GM18861 (cell line): ENCODE measurements at regions not wholly inside any gene's neighbourhood (a gene's known extent, or its start where the extent isn't known, plus 50 kb on each side); places are given as distances from the start of the nearest gene placed in this dataset.

ENCODE experiments used
- ATAC-seq: cut with Tn5 transposase; IDR thresholded peaks from one replicate; pipeline ENCODE4 v1.9.1; 2021; ENCODE audit not compliant: unreplicated experiment

DNA sequence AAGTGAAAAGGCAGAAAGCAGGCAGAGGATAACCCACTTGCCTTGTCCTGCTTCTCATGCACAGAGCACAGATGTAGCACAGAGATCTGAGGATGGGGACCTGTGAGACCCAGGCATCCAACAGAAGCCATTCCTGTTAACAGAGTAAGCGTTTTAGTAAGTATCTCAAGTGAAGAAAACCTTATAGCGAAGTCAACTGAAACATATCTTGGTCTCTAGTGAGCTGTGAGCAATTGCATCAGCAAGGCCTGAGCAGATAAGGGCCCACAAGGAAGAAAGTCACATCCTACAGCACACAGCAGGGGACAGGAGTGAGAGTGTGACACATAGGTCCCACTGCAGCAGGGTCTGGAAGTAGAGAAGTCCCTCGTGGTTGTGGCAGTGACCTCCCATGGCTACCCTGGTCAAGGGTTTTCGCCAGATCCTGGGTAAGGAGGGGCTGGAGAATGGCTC is 248.7 kb upstream of the TNP1 start:
- ATAC-seq = no peak

DNA sequence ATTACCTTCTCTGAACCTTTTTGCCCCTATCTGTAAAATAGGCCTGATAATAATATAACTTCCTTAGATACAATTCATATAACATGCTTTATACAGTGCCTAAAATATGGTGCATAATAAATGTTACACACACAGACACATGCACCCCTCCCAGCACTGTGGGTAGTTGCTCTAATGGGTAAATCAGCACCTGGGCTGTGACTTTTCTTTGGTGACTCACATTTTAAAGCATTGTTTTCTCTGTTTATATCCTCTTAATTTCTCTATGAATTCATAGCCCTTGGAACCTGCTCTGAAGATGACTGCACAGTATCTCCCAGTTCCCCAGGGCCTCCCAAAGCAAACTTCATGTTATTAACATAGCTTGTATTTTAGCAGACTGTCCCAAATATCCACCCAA is 248.2 kb upstream of the TNP1 start:
- ATAC-seq = no peak

DNA sequence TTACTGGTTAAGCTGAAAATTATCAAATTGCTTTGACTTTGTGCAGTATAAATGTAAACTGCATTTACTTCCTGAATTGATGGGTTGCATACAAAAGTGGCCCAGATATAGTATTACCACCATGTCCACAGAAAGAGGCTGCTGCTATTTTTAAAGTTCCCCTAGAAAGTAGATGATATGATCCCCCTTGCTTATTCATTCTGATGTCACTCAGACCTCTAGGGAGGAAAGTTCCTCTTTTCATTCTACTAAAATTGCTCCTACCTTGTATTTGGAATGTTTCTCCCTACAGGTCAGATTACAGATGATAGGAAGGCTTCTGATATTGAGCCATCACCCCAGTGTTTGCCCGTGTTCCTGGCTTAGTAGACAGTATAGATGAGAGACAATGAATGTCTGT is 247.6 kb upstream of the TNP1 start:
- ATAC-seq = no peak

DNA sequence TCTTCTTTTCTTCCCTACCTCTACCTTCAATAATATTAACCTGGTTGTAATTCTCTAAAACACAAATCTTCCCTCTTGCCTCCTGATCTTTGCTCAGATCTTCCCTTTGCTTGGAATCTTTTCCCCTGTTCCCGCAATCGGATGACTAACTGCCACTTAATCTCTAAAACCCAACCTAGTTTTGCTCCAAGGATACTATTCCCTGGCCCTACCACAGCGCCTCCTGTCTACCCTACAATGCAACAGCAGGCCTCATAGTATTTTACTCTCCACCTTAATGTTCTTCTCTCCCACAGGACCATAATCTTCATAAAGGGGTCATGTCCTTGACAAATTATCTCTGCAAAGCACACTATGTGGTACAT is 246.8 kb upstream of the TNP1 start:
- no peak for ATAC-seq

DNA sequence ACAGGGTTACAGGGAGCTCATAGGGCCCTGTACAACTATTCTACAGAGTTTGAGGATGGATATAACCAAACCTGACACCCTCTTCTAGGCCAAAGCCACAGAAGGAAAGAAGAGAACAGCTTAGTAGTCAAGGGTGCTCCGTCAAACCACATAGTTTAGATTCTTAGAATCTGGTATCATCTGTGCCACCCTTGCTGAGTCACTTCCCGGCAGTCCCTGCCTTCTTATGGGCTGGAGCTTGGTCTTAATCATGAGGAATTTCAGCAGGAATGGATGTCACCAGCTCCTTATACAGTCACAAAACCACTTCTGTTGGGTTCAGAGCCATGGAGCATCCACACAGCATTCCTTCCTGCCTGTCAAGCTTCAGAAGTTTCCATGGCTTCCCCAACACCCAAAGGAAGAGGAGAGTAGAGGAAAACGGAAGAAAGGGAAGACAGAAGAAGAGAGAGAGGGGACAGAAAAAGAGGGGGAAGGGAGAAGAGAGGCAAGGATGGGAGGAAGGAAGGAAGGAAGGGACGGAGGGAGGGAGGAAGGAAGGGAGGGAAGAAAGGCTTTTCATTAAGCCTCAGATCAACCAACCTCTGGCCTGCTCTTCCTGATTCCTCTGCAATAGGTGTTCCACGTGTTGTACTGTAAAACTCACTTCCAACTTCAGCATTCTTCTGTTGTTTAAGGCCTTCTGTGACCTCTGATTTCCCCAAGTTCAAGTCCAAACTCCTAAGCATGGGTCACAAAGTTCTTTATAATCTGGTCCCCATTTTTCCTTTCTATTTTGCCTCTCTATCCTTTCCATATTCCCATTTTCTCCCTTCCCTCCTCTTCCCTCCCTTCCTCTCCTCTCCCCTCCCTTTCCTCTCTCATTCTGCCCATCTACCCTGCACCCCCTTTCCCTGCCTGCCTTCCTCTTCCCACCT is 246.1 kb upstream of the TNP1 start:
- ATAC-seq = no peak

DNA sequence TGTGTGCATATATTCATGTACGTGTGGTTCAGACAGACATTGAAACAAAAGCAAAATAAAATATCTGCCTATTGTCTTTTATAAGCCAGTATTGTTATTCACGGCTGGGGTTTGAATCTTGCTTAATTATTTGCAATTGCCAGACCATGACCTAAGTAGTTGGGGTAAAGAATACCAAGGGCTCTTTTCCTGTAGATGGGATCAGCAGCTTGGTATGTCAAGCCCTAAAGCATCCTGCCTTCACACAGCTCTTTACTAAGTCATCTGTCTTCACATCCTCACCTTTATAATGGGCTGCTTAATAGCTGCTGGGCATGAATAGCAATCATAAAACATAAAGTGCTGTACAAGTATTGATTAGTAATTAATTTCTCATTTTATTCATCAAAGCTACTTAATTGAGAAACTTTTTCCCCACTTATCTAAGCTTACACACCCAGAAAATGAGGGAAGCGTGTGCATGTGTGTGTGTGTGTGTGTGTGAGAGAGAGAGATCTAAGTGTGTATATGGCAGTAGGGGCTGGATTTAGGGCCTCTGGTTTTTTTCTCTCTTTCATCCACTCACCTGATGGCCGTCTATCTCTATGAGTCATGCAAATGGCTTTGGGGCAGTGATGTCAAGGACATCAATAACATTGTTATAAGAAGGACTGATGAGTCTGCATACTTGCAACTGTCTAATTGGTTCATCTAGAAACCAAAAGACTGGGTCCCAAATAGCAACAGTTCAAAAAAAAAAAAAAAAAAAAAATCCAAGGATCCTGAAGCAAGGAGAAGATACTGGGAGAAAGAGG is 244.1 kb upstream of the TNP1 start:
- ATAC-seq = no peak

DNA sequence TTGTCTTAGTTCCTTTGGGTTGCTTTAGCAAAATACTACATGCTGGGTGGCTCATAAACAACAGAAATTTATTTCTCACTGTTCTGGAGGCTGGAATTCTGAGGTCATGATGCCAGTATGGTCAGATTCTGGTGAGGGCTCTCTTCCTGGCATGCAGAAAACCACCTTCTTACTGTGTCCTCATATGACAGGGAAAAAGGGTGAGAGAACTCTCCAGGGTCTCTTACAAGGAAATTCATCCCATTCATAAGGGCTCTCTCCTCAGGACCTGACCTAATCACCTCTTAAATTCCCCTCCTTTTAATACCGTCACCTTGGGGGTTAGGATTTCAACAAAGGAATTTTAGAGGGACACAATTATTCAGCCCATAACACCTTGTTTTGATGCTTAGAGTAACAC is 243.1 kb upstream of the TNP1 start:
- ATAC-seq = no peak

DNA sequence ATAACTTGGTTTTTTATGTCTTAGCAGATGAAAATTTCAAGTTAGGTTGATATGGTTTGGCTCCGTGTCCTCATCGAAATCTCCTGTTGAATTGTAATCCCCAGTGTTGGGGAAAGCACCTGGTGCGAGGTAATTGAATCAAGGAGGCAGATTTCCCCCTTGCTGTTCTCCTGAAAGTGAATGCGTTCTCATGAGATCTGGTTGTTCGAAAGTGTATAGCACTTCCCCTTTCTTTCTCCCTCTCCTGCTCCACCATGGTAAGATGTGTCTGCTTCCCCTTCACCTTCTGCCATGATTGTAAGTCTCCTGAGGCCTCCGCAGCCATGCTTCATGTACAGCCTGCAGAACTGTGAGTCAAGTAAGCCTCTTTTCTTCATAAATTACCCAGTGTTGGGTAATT is 242.1 kb upstream of the TNP1 start:
- ATAC-seq = no peak

DNA sequence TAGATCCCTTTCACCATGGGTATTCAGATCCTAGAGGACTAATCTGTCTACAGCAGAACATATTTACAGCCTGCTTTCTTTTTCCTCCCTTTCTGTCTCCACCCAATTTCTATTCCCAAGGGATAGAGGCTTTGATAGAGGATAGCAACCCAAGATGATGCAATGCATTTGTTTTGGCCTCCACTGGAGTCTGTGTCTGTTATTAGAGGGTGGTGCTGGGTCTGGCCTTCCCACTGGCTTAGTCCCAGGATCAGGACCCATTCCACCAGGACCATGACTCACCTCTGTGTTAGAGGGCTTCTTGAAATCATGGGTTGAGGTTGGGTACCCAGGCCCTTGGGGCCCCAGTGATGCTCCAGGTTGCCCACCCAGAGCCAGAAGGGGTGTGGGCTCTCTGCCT is 239.7 kb upstream of the TNP1 start:
- ATAC-seq = no peak

DNA sequence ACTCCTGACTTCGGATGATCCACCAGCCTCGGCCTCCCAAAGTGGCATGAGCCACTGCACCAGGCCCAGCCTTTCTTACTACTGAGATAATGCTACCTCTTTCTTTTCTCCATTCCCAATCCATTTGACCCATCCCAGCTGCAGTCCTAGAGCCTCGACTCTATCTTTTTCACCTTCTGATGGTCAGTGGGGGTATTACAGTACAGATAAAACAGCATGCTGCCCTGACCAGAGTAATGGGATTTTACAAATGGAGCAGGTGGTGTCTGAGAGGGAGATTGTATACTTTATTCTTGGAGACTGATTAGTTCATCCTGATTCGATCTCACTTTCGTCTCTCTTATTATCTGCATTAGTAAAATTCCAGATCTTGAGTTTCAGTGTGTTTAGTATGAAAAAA is 238.6 kb upstream of the TNP1 start:
- no peak for ATAC-seq

DNA sequence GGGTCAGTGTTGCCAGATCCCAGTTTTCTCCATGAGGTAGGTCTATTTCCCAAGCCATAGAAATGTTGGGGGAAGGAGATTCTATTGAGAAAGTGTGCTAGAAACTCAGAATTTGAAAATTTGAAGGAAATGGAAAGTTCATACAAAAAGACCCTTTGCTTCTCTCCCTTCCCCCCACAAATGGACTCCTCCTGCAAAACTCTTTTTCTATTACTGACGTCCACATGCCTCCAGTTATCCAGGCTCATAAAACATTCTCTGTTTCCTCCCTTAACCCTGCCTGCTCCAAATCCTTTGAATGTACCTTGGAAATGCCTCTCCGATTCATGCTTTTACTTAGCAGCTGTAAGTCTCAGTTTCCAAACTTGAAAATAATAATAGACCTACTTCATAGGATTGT is 237.5 kb upstream of the TNP1 start:
- ATAC-seq = no peak

DNA sequence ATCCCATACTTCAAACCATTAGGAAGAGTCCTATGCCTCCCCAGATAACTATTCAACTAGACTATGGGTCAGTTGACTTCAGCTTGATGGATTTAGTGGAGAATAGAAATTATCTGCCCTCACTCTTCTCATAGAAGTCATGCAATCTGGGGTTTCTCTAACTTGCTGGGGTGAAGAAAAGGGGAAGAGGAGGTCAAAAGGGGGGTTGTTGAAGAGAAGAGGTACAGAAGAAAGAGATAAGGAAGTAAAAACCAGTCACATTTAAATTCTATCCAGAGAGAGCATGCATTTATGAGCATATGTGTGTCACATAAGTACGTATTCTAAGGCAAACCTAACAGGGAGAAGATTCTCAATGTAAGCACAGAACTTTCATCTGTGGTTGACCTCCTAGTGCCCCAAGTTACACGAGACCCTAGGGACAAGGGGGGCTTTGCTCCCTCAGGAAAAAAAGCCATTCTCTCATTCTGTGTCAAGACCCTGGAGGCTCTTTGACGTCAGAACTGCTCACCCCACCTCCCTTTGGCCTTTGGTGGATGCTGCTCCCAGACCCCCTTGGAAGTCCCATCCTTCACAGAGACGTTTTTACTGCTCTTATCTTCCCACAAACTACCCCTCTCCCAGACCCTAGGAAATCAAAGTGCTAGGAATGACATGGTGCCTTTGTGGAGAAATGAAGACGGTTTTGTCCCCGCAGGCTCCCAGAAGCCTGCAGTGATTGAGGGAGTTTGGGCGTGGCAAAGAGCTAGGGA is 236.8 kb upstream of the TNP1 start:
- ATAC-seq = no peak

DNA sequence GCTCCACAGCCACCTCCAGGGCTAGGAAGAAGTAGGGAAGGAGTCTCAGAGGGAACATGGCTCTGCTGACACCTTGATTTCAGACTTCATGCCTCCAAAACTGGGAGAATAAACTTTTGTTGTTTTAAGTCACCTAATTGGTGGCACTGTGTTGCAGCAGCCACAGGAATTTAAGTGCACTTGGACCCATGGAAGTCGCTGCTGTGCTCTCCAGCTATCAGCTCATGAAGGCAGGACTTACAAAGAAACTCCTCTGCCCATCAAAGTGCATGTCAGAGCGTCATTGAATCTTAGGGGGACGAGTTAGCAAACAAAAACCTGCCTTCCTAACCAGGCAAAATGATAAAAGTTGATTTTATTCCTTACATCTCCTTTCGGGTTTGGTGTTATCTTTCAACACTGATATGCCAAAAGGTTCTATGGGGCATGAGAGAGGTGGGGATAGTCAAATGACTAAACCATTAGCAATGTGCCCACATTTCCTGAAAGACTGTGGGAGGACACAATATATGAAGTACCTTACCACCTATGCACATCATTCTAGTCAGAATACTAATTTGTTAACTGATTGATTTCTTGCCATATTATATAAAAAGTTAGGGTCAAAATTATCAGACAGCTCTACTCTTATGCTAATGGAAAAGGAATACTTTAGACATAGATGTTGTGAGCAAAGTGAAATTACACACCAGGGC is 235.8 kb upstream of the TNP1 start:
- no peak for ATAC-seq

DNA sequence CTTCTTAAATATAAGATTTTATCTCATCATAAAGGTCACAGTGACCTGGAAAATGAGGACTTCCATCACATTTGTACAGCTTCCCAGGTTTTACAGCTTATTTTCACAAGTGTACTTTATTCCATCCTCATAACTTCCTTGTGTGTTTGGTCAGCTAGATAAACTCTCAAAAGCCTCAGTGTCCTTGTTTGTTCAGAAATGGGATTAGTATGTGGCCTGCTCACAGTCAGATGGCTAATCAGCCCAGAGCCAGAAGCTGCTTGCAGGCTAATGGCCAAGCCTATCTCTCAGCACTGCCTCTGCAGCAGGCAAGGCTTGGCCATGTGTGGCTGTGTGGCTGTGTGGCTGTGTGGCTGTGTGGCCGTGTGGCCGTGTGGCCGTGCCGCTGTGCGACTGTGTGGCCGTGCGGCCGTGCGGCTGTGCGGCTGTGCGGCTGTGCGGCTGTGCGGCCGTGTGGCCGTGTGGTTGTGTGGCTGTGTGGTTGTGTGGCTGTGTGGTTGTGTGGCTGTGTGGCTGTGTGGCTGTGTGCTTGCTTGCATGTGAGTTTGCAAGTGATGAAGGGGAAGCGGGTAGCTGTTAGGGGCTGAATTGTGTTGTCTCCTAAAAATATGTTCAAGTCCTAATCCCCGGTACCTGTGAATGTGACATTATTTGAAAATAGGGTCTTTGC is 233.0 kb upstream of the TNP1 start:
- no peak for ATAC-seq

DNA sequence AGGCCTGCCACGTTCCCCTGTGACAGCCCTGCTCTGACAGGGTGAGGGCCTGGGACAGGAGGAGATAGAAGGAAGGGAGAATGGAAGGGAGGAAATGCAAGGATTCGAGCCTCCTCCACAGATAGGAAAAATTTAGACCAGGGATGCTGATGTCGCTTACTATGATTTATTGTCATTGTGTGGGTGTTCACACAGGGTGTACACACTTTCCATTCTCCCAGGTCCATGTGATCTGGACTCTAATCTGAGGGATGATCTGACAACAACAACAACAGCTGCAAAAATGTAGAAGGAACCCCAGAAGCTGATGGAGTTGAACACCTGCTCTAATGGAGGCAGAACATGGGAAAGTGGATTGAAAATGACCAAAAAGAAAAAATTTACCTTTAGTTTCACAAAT is 231.7 kb upstream of the TNP1 start:
- ATAC-seq = no peak

DNA sequence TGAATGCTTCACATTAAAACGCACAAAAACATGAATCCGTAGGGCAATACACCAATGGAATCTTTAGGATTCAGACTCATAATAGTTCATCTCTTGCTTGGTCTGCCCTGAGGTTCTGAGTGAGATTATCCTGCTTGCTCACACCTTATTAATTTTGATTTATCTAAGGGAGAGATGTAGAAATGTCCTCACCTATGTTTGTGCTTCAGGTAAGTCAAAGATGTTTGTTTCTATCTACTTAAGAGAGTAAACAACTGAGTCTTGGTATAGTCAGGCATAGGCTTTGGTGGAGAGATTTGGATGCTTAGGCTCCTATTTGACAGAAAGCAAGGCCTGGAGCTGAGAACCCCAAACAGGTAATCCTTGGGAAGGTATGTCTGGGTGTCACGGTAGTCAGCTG is 231.0 kb upstream of the TNP1 start:
- no peak for ATAC-seq

DNA sequence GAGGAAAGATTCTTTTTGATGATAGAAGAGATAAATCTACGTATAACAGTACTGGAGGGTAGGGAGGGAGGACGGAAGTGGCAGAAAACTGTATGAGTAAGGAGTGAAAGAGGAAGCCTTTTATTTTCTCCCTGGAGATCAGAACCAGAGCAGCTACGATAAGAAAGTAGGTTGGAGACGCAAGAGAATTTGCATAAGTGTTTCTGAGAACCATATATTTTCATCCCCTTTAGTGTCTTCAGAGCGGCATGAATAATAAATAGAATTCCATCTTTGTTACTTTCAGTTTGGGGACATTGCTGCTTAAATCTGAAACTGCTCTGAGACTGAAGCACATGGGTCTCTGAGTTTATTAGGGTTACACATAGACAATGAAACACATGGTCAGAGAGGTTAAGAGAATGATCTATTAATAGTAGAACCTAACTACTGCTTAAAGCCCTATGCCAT is 230.2 kb upstream of the TNP1 start:
- peak; percentile 91 for ATAC-seq

DNA sequence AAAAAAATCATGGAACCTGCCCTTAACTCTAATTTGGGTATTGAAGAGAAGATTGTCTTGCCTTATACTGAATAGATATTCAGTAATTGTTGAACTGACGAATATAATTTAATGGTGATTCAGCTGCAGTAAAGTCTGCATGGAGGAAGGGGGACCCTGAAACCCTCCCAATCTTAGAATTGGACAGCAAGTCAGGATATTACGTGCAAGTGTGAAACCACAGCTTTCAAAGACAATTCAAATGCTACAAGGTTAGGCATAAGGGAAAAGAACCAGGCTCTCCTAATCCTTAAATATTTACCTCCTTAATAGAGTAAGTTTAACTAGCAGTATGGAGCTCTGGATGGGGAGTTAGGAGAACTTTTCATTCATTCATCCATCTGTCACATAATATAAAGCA is 226.9 kb upstream of the TNP1 start:
- no peak for ATAC-seq

DNA sequence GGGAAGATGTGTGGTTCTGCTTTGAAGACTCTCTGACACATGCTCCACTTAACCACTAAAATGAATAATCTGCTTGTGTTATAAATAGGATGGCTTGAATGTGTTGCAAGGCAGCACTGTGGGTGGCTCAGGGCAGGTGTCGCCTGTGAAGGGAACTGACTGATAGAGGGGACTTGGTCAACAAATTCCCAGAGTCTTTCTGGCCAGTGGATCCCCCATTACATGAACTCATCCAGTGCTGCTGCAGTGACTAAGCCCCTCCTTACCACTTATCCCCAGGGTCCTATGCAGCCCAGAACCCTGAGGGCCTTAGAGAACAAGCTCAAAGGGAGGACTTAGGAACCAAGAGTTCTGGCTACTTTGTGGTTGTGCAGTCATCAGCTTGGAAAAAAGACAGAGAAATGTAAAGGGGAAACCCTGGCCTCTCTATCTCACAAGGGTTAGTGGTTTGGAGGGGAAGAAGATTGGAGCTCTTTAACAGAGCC is 226.2 kb upstream of the TNP1 start:
- ATAC-seq = no peak

DNA sequence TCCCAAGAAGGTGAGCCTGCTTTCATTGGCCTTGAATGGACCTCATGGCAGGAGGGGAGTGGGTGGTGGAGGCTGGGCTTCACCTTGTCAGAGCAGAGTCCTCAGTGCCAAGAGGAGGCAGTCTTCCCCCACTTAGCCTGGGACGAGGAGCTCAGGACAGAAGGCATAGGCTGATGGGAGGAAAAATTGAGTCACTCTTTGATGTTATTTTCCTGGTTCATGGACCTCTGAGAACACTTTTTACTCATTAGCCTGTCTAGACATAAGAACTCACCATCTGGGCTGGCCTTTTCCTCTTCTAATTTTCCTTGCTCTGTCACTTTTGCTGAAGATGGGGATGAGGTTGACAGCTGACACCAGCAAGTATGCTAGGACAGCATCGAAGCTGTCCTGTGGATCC is 225.7 kb upstream of the TNP1 start:
- ATAC-seq = no peak
